ENCODE measurements at regions not wholly inside any gene's neighbourhood (a gene's known extent, or its start where the extent isn't known, plus 50 kb on each side); places are given as distances from the start of the nearest gene placed in this dataset.

DNA sequence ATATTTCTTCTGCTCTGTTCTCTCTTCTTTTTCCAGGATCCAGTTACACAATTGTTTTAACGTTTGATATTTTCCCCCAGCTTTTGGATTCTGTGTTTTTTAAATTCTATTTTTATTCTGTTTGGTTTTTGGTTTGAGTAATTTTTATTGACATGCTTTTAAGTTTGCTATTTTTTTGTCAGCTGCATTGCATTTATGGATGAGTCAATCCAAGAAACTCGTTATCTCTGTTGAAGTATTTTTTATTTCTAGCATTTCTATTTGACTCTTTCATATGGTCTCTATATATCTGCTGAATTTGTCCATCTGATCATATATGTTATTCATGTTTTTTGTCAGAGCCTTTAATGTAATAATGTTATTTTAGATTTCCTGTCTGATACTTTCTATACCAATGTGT lies 65.6 kb downstream of the DDIT4L start:
- H3K36me3 Mint-ChIP-seq: peaks cover 11% of the 10 kb centered on the region
- no peak for DNase-seq
- H3K27me3 Mint-ChIP-seq (ENCODE audit: low read depth in 2 of 2): peaks cover 4 to 8% of the 10 kb centered on the region in 2 donors
- H3K27ac Mint-ChIP-seq: no peak overlapping the region
- TF ChIP-seq, protein P1, sequence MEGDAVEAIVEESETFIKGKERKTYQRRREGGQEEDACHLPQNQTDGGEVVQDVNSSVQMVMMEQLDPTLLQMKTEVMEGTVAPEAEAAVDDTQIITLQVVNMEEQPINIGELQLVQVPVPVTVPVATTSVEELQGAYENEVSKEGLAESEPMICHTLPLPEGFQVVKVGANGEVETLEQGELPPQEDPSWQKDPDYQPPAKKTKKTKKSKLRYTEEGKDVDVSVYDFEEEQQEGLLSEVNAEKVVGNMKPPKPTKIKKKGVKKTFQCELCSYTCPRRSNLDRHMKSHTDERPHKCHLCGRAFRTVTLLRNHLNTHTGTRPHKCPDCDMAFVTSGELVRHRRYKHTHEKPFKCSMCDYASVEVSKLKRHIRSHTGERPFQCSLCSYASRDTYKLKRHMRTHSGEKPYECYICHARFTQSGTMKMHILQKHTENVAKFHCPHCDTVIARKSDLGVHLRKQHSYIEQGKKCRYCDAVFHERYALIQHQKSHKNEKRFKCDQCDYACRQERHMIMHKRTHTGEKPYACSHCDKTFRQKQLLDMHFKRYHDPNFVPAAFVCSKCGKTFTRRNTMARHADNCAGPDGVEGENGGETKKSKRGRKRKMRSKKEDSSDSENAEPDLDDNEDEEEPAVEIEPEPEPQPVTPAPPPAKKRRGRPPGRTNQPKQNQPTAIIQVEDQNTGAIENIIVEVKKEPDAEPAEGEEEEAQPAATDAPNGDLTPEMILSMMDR (IDR thresholded peaks at IDR 0.05): no peak
- Histone ChIP-seq H3K36me3 (ENCODE audit: control insufficient read depth, insufficient read depth, low read length) (no peaks in the 10 kb centered on the region), H3K4me1 (ENCODE audit: control insufficient read depth, insufficient read depth, low read length) (no peaks in the 10 kb centered on the region), H3K4me3 (ENCODE audit: low read length) (no peak overlapping the region), H3K27ac (ENCODE audit: low read length) (no peak overlapping the region), H3K9me3 (ENCODE audit: control insufficient read depth, insufficient read depth, low read length) (no peaks in the 10 kb centered on the region), H3K27me3 (ENCODE audit: control insufficient read depth, insufficient read depth, low read length) (peaks cover 2% of the 10 kb centered on the region)
- peaks cover 3 to 6% of the 10 kb centered on the region in 2 donors for H3K9me3 Mint-ChIP-seq
- intact Hi-C loops (cut with micrococcal nuclease): no loop called here
- ATAC-seq: no peak
- H3K4me3 Mint-ChIP-seq: no peak overlapping the region
- no peaks in the 10 kb centered on the region for H3K4me1 Mint-ChIP-seq
- no CpG with 5 or more reads among the region's 2 CpGs for WGBS (ENCODE audit: insufficient coverage)

DNA sequence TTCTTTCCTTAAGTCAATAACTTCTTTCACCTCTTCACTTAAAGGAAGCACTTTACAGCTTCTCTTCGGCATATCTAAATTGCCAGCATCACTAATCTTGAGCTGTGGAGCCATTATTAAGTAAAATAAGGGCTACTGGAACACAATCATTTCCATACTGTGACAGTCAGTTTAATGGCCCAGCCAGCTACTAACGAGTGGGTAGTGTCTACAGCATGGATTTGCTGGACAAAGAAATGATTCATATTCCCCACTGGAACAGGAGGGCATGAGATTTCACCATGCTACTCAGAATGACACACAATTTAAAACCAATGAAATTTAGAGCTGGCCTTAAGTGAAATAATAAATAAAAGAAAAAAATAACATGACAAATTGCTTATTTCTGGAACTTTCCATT lies 72.1 kb downstream of the DDIT4L start:
- no peaks in the 10 kb centered on the region for H3K36me3 Mint-ChIP-seq
- peaks cover 0 to 2% of the 10 kb centered on the region in 2 donors for H3K9me3 Mint-ChIP-seq
- no peak overlapping the region for H3K4me3 ChIP-seq (ENCODE audit: low read length)
- TF ChIP-seq, protein P1 (IDR thresholded peaks at IDR 0.05): no peak
- intact Hi-C loops (cut with micrococcal nuclease): no loop called here
- H3K27ac ChIP-seq (ENCODE audit: low read length): no peak overlapping the region
- ATAC-seq (no peak), DNase-seq (no peak)
- H3K27me3 Mint-ChIP-seq (ENCODE audit: low read depth in 2 of 2): peaks cover 0 to 8% of the 10 kb centered on the region in 2 donors
- H3K27ac Mint-ChIP-seq: no peak overlapping the region
- H3K4me1 ChIP-seq (ENCODE audit: control insufficient read depth, insufficient read depth, low read length): no peaks in the 10 kb centered on the region
- H3K4me3 Mint-ChIP-seq: no peak overlapping the region
- H3K9me3 ChIP-seq (ENCODE audit: control insufficient read depth, insufficient read depth, low read length): no peaks in the 10 kb centered on the region
- no peaks in the 10 kb centered on the region for H3K4me1 Mint-ChIP-seq
- WGBS (ENCODE audit: insufficient coverage): 75% methylated on average over 2 of the region's 2 CpGs
- H3K36me3 ChIP-seq (ENCODE audit: control insufficient read depth, insufficient read depth, low read length): no peaks in the 10 kb centered on the region
- peaks cover 4% of the 10 kb centered on the region for H3K27me3 ChIP-seq (ENCODE audit: control insufficient read depth, insufficient read depth, low read length)

DNA sequence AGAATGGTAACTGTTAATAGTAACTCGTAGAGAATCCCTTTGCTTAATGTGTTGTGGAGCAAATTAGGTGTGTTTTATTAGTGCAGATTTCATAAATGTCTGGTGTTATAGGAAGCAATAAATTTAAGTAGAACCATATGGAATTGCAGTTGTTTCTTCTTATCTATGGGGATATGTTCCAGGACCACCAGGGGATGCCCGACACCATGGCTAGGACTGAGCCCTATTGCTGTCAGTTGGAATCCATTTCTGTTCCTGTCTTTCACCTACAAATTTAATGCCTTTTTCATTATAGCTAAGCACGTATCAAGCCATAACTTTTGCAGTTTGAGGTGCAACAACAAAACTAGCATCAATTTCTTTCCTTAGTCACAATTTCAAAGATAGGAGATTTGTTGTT lies 72.5 kb downstream of the DDIT4L start:
- H3K4me3 Mint-ChIP-seq: no peak overlapping the region
- H3K4me1 Mint-ChIP-seq: no peaks in the 10 kb centered on the region
- Histone ChIP-seq H3K9me3 (ENCODE audit: control insufficient read depth, insufficient read depth, low read length) (no peaks in the 10 kb centered on the region), H3K27ac (ENCODE audit: low read length) (no peak overlapping the region), H3K36me3 (ENCODE audit: control insufficient read depth, insufficient read depth, low read length) (no peaks in the 10 kb centered on the region), H3K4me3 (ENCODE audit: low read length) (no peak overlapping the region), H3K27me3 (ENCODE audit: control insufficient read depth, insufficient read depth, low read length) (peaks cover 4% of the 10 kb centered on the region), H3K4me1 (ENCODE audit: control insufficient read depth, insufficient read depth, low read length) (no peaks in the 10 kb centered on the region)
- H3K27ac Mint-ChIP-seq: no peak overlapping the region
- ATAC-seq: no peak
- TF ChIP-seq, protein P1 (IDR thresholded peaks at IDR 0.05): no peak
- intact Hi-C loops (cut with micrococcal nuclease): no loop called here
- no peaks in the 10 kb centered on the region for H3K36me3 Mint-ChIP-seq
- H3K9me3 Mint-ChIP-seq: peaks cover 0 to 2% of the 10 kb centered on the region in 2 donors
- peaks cover 0 to 8% of the 10 kb centered on the region in 2 donors for H3K27me3 Mint-ChIP-seq (ENCODE audit: low read depth in 2 of 2)
- 95% methylated on average over 3 of the region's 3 CpGs for WGBS (ENCODE audit: insufficient coverage)
- DNase-seq: no peak

DNA sequence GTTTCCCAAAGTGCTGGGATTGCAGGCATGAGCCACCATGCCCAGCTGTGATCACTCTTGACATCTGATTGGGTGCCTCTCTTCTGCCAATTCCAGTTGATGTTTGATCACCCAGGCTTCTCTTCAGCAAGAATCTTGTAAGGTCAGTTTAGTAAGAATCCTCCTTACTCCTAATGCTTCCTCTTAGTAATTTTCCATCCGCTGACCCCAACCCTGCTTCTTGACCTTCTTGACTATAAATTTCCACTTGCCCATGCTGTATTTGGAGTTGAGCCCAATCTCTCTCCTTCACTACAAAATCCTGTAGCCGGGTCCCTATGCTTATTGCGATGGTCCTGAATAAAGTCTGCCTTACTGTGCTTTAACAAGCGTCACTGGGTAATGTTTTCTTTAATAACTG lies 75.4 kb downstream of the DDIT4L start:
- Histone ChIP-seq H3K4me3 (ENCODE audit: low read length) (no peak overlapping the region), H3K27ac (ENCODE audit: low read length) (no peak overlapping the region), H3K9me3 (ENCODE audit: control insufficient read depth, insufficient read depth, low read length) (no peaks in the 10 kb centered on the region), H3K4me1 (ENCODE audit: control insufficient read depth, insufficient read depth, low read length) (no peaks in the 10 kb centered on the region), H3K27me3 (ENCODE audit: control insufficient read depth, insufficient read depth, low read length) (peaks cover 2% of the 10 kb centered on the region), H3K36me3 (ENCODE audit: control insufficient read depth, insufficient read depth, low read length) (no peaks in the 10 kb centered on the region)
- H3K4me1 Mint-ChIP-seq: no peaks in the 10 kb centered on the region
- intact Hi-C loops (cut with micrococcal nuclease): no loop called here
- TF ChIP-seq, protein P1 (IDR thresholded peaks at IDR 0.05): no peak
- H3K4me3 Mint-ChIP-seq: no peak overlapping the region
- H3K36me3 Mint-ChIP-seq: no peaks in the 10 kb centered on the region
- H3K27me3 Mint-ChIP-seq (ENCODE audit: low read depth in 2 of 2): peaks cover 0 to 1% of the 10 kb centered on the region in 2 donors
- H3K27ac Mint-ChIP-seq: no peak overlapping the region
- 97% methylated on average over 3 of the region's 4 CpGs for WGBS (ENCODE audit: insufficient coverage)
- ATAC-seq (no peak), DNase-seq (no peak)
- no peaks in the 10 kb centered on the region for H3K9me3 Mint-ChIP-seq
